GM12878 (cell line): ENCODE measurements at regions not wholly inside any gene's neighbourhood (a gene's known extent, or its start where the extent isn't known, plus 50 kb on each side); places are given as distances from the start of the nearest gene placed in this dataset.

Source experiments
- ATAC-seq: fragments of 200-7000 bp; cut with Tn5 transposase; 3 replicates; pipeline ENCODE4 v1.9.1; 2020; ENCODE audit warnings: mild to moderate bottlenecking, moderate library complexity
- BruUV-seq: library from RNA; stranded (reverse); fragments of 400-500 nt; replicated peaks from 2 replicates; lab custom pipeline; 2021; lab: Mats Ljungman, UMichigan
- CTCF ChIA-PET: fragments of 300-600 bp; sonication (Branson Sonifier 250); formaldehyde crosslinking; extraction: SDS; loops from one replicate; lab custom pipeline; 2021; ENCODE audit warnings: inconsistent platforms; lab: Yijun Ruan, JAX
- POLR2A ChIA-PET: fragments of 350-600 bp; formaldehyde crosslinking; extraction: SDS; loops from one replicate; lab custom pipeline; 2021; ENCODE audit warnings: inconsistent platforms; lab: Charles Lee
- RAD21 ChIA-PET: fragments of 300-600 bp; sonication (Branson Sonifier 250); formaldehyde crosslinking; loops from one replicate; lab custom pipeline; 2023; ENCODE audit warnings: antibody characterized with exemption; ENCODE audit not compliant: unreplicated experiment; lab: Charles Lee
- SMC1A ChIA-PET: fragments of 300-600 bp; sonication (Branson Sonifier 250); formaldehyde crosslinking; loops from one replicate; lab custom pipeline; 2023; ENCODE audit not compliant: unreplicated experiment, uncharacterized antibody; lab: Charles Lee
- DNase-seq: peaks from one replicate; pipeline ENCODE4 v3.0.0-alpha.2; 2011; ENCODE audit warnings: low read depth, low spot score
- FAIRE-seq: peaks from 3 replicates; lab custom pipeline; 2011; peaks lifted over from hg19 to GRCh38; lab: Jason Lieb, UNC
- H2AFZ ChIP-seq: 2 replicates; pipeline ENCODE4 v1.6.0; 2011; ENCODE audit warnings: low read depth, low read length, control low read depth; ENCODE audit not compliant: control insufficient read depth
- H3K27ac ChIP-seq: 2 replicates; pipeline ENCODE4 v1.5.1; 2011; ENCODE audit warnings: control low read depth; ENCODE audit not compliant: control insufficient read depth, insufficient read depth
- H3K27me3 ChIP-seq, 2 experiments: replicated peaks in 1 of 2; 2 replicates each; pipeline versions ENCODE4 v1.6.0 to v1.6.1; 2011; ENCODE audit warnings: low read length in 1 of 2; ENCODE audit not compliant: control insufficient read depth in 2 of 2, insufficient read depth in 2 of 2
- H3K36me3 ChIP-seq, 2 experiments: 2 replicates each; pipeline ENCODE4 v1.5.1; 2011; ENCODE audit warnings: low read length in 1 of 2; ENCODE audit not compliant: control insufficient read depth in 2 of 2, insufficient read depth in 2 of 2
- H3K4me1 ChIP-seq: 2 replicates; pipeline ENCODE4 v1.6.1; 2011; ENCODE audit warnings: mild to moderate bottlenecking, low read length, moderate library complexity, mixed read lengths; ENCODE audit not compliant: control insufficient read depth, insufficient read depth
- H3K4me2 ChIP-seq: 2 replicates; pipeline ENCODE4 v1.6.0; 2011; ENCODE audit warnings: control low read depth; ENCODE audit not compliant: control insufficient read depth, insufficient read depth
- H3K4me3 ChIP-seq: fragments of 200-600 bp; sonication (generic); 2 replicates; pipeline ENCODE4 v1.5.1; 2016
- H3K79me2 ChIP-seq: 2 replicates; pipeline ENCODE4 v1.6.0; 2011; ENCODE audit warnings: low read length; ENCODE audit not compliant: control insufficient read depth, insufficient read depth
- H3K9ac ChIP-seq: 2 replicates; pipeline ENCODE4 v1.8.0; 2011; ENCODE audit warnings: low read length, control low read depth, mixed read lengths; ENCODE audit not compliant: control insufficient read depth, insufficient read depth
- H3K9me3 ChIP-seq: replicated peaks from 3 replicates; pipeline ENCODE4 v1.5.1; 2011; ENCODE audit warnings: mild to moderate bottlenecking, low read length; ENCODE audit not compliant: control insufficient read depth, insufficient read depth
- H4K20me1 ChIP-seq: 2 replicates; pipeline ENCODE4 v1.6.0; 2011; ENCODE audit not compliant: control insufficient read depth, insufficient read depth
- CEBPB ChIP-seq, 2 experiments: fragments of 150-350 bp in 1 of 2; IDR thresholded peaks; 2 replicates each; pipeline ENCODE4 v1.6.1; 2012 to 2014; ENCODE audit warnings: low read depth in 2 of 2, low read length in 2 of 2, borderline replicate concordance in 1 of 2, inconsistent platforms in 1 of 2
- EGR1 ChIP-seq, 2 experiments: IDR thresholded peaks; 1 replicate in 1 of 2; 2 replicates in 1 of 2; pipeline ENCODE4 v1.6.1; 2011 to 2012; ENCODE audit warnings: low read depth in 2 of 2, low read length in 2 of 2, borderline replicate concordance in 1 of 2, mild to moderate bottlenecking in 1 of 2, moderate library complexity in 1 of 2
- HSF1 ChIP-seq: fragments of 150-350 bp; IDR thresholded peaks from 2 replicates; pipeline ENCODE4 v1.6.1; 2014; ENCODE audit warnings: mild to moderate bottlenecking, low read depth, low read length
- KAT2A ChIP-seq: conservative IDR thresholded peaks from 2 replicates; pipeline ENCODE4 v1.6.1; 2011; ENCODE audit warnings: low read depth, low read length; ENCODE audit not compliant: control insufficient read depth
- RAD21 ChIP-seq: IDR thresholded peaks from 2 replicates; pipeline ENCODE4 v1.6.1; 2011; ENCODE audit warnings: mild to moderate bottlenecking, low read depth, low read length, moderate library complexity; ENCODE audit not compliant: insufficient read depth
- RUNX3 ChIP-seq: IDR thresholded peaks from 2 replicates; pipeline ENCODE4 v1.6.1; 2012; ENCODE audit warnings: low read length, inconsistent platforms
- SMAD1 ChIP-seq: fragments of 450-650 bp; IDR thresholded peaks from 2 replicates; pipeline ENCODE4 v1.6.1; 2018; ENCODE audit warnings: mild to moderate bottlenecking, low read depth; ENCODE audit not compliant: partially characterized antibody
- SREBF2 ChIP-seq: IDR thresholded peaks from 2 replicates; pipeline ENCODE4 v1.6.1; 2012; ENCODE audit warnings: mild to moderate bottlenecking, low read length
- ZNF217 ChIP-seq: fragments of 450-650 bp; IDR thresholded peaks from 2 replicates; pipeline ENCODE4 v1.6.1; 2017; ENCODE audit warnings: antibody characterized with exemption, mild to moderate bottlenecking
- ZNF687 ChIP-seq: fragments of 450-650 bp; IDR thresholded peaks from 2 replicates; pipeline ENCODE4 v1.6.1; 2017; ENCODE audit warnings: mild to moderate bottlenecking, moderate library complexity
- WGBS: methylation state at CpG from one replicate; pipeline ENCODE4 v1.1.6; 2016; ENCODE audit warnings: low lambda C conversion rate; ENCODE audit not compliant: insufficient replicate concordance, insufficient coverage; ENCODE audit errors: missing lambda C conversion rate; 5-methylcytosine and 5-hydroxymethylcytosine counted together
- in situ Hi-C: fragments of 300-500 bp; cut with MboI; formaldehyde crosslinking; loops from 9 replicates; pipeline ENCODE4 v1.14.3; 2018; ENCODE audit warnings: mixed read lengths
- intact Hi-C: fragments of 100-400 bp; cut with micrococcal nuclease; formaldehyde crosslinking; loops from one replicate; pipeline ENCODE4 v1.14.2; 2022; ENCODE audit not compliant: unreplicated experiment
- TF ChIP-seq, protein P1 (sequence below): IDR thresholded peaks from 2 replicates; pipeline ENCODE4 v1.6.1; 2012; ENCODE audit warnings: low read depth, low read length, improper control_type of control experiment
- TF ChIP-seq, protein P2 (sequence below): IDR thresholded peaks from 2 replicates; pipeline ENCODE4 v1.6.1; 2012; ENCODE audit warnings: low read depth, low read length, improper control_type of control experiment

- TF ChIP-seq ZNF217 (no peak), ZNF687 (no peak), SMAD1 (no peak), RAD21 (no peak)
Measured at GRCh38 chr1:244758708-244759107, 76.8 kb upstream of the COX20 start (continued).

DNA sequence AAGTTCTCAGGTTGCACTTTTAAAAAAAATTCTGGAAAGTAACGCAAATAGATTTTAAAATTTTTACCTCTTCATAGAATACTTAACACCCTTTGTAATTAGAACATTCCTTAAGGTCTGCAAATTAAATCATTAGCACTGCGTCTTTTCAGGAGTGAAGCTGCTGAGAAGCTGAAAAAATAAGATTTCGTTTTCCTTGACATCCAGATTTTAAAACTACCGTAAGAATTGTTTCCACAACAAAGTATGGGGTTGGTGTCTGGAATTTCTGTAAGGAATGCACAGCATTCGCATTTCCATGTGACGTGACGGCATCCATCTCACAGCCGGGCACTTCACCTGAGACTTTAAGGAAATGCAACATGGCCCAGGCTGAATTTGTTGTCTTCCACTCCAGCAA, 76.3 kb upstream of the COX20 start:
- TF ChIP-seq KAT2A (no peak), CEBPB (IDR thresholded peaks at IDR 0.05; ENCODE audit: borderline replicate concordance in 1 of 2, low read depth in 2 of 2, low read length in 2 of 2) (no peak), HSF1 (no peak), EGR1 (IDR thresholded peaks at IDR 0.05; ENCODE audit: borderline replicate concordance in 1 of 2, low read depth in 2 of 2, low read length in 2 of 2) (no peak), RUNX3 (no peak), SREBF2 (no peak)
- TF ChIP-seq, protein P1, sequence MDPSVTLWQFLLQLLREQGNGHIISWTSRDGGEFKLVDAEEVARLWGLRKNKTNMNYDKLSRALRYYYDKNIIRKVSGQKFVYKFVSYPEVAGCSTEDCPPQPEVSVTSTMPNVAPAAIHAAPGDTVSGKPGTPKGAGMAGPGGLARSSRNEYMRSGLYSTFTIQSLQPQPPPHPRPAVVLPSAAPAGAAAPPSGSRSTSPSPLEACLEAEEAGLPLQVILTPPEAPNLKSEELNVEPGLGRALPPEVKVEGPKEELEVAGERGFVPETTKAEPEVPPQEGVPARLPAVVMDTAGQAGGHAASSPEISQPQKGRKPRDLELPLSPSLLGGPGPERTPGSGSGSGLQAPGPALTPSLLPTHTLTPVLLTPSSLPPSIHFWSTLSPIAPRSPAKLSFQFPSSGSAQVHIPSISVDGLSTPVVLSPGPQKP, result no peak
- TF ChIP-seq, protein P2, sequence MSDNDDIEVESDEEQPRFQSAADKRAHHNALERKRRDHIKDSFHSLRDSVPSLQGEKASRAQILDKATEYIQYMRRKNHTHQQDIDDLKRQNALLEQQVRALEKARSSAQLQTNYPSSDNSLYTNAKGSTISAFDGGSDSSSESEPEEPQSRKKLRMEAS, result no peak
- Histone ChIP-seq H3K36me3 (no peaks in the 10 kb centered on the region), H3K9ac (no peak overlapping the region), H3K4me1 (no peaks in the 10 kb centered on the region), H3K79me2 (no peaks in the 10 kb centered on the region), H4K20me1 (no peaks in the 10 kb centered on the region), H3K4me3 (no peak overlapping the region), H3K27me3 (no peaks in the 10 kb centered on the region), H3K27ac (no peak overlapping the region), H2AFZ (no peak overlapping the region), H3K9me3 (no peaks in the 10 kb centered on the region; the same call in 2 of the 3 replicates), H3K4me2 (no peak overlapping the region)
- no TSS peak for BruUV-seq
- RAD21 ChIA-PET, result no interaction called here
- in situ Hi-C loops, result no loop called here
- no peak for ATAC-seq
- POLR2A ChIA-PET, result no interaction called here
- 60% methylated on average over 8 of the region's 8 CpGs for WGBS
- DNase-seq, result no peak
- no peak for FAIRE-seq
- CTCF ChIA-PET, result interaction anchor here (0.6 kb wide), 1 partner anchor 38 kb away, joined by 4 read pairs; no protein-coding TSS in a partner anchor
- intact Hi-C loops, result no loop called here
- SMC1A ChIA-PET, result no interaction called here
